Left ventricle myocardium inferior (tissue), 1 donor: ENCODE measurements at regions not wholly inside any gene's neighbourhood (a gene's known extent, or its start where the extent isn't known, plus 50 kb on each side); places are given as distances from the start of the nearest gene placed in this dataset.
"Not testable (repeated sequence)": the region's sequence is repeated elsewhere in the genome, so short reads cannot be mapped to it uniquely, and the experiment has no call there.

Source experiments
- DNase-seq: peaks from one replicate; pipeline ENCODE4 v3.0.0-alpha.2; 2020
- H3K27ac ChIP-seq: fragments of 200-600 bp; replicated peaks from 2 replicates; pipeline ENCODE4 v1.8.0; 2021
- H3K27me3 ChIP-seq: fragments of 200-600 bp; 2 replicates; pipeline ENCODE4 v1.8.0; 2021; ENCODE audit warnings: low read depth
- H3K36me3 ChIP-seq: fragments of 200-600 bp; 2 replicates; pipeline ENCODE4 v1.8.0; 2021
- H3K4me1 ChIP-seq: fragments of 200-600 bp; 2 replicates; pipeline ENCODE4 v1.8.0; 2021
- H3K4me3 ChIP-seq: fragments of 200-600 bp; 2 replicates; pipeline ENCODE4 v1.8.0; 2021; ENCODE audit warnings: mild to moderate bottlenecking, moderate library complexity
- H3K9me3 ChIP-seq: fragments of 200-600 bp; replicated peaks from 2 replicates; pipeline ENCODE4 v1.8.0; 2021
- CTCF ChIP-seq: fragments of 200-600 bp; IDR thresholded peaks from 2 replicates; pipeline ENCODE4 v1.8.0; 2021; ENCODE audit warnings: antibody characterized with exemption, mild to moderate bottlenecking, borderline replicate concordance
- intact Hi-C: fragments of 100-400 bp; cut with micrococcal nuclease; formaldehyde crosslinking; loops from one replicate; pipeline ENCODE4 v1.11.0; 2022
- donor health status: DM: no; HTN: yes; CAD: no; lungs with severe emphysema.

- H3K9me3 ChIP-seq = no peaks in the 10 kb centered on the region
- DNase-seq = no peak
- no peak for TF ChIP-seq CTCF
- no peak overlapping the region for H3K4me3 ChIP-seq
- no peaks in the 10 kb centered on the region for H3K27me3 ChIP-seq
- no peaks in the 10 kb centered on the region for H3K4me1 ChIP-seq
- H3K27ac ChIP-seq = no peak overlapping the region
- H3K36me3 ChIP-seq = no peaks in the 10 kb centered on the region
- intact Hi-C loops = no loop called here
Observed at GRCh38 chr6:87755708-87756671, 54.0 kb upstream of the AKIRIN2 start.

GRCh38 chr6:87754828-87755227, 52.8 kb upstream of the AKIRIN2 start:
- TF ChIP-seq CTCF = no peak
- Histone ChIP-seq H3K27ac (no peak overlapping the region), H3K4me1 (no peaks in the 10 kb centered on the region), H3K9me3 (no peaks in the 10 kb centered on the region), H3K36me3 (no peaks in the 10 kb centered on the region), H3K27me3 (no peaks in the 10 kb centered on the region), H3K4me3 (no peak overlapping the region)
- DNase-seq = no peak
- intact Hi-C loops = no loop called here

GRCh38 chr6:87753131-87753685, 51.2 kb upstream of the AKIRIN2 start:
- Histone ChIP-seq H3K9me3 (no peaks in the 10 kb centered on the region), H3K4me1 (no peaks in the 10 kb centered on the region), H3K4me3 (no peak overlapping the region), H3K27ac (no peak overlapping the region), H3K36me3 (no peaks in the 10 kb centered on the region), H3K27me3 (no peaks in the 10 kb centered on the region)
- no peak for TF ChIP-seq CTCF
- intact Hi-C loops = no loop called here
- no peak for DNase-seq

- H3K9me3 ChIP-seq, DNase-seq, H3K36me3 ChIP-seq, H3K4me1 ChIP-seq, intact Hi-C loops, H3K4me3 ChIP-seq, H3K27me3 ChIP-seq, H3K27ac ChIP-seq: not testable (repeated sequence)
Observed at GRCh38 chr6:87752503-87752902, 50.5 kb upstream of the AKIRIN2 start.
